HG03103 (cell line): ENCODE measurements at regions not wholly inside any gene's neighbourhood (a gene's known extent, or its start where the extent isn't known, plus 50 kb on each side); places are given as distances from the start of the nearest gene placed in this dataset.

ENCODE experiments used
- ATAC-seq: cut with Tn5 transposase; IDR thresholded peaks from one replicate; pipeline ENCODE4 v1.9.1; 2021; ENCODE audit warnings: low read depth; ENCODE audit not compliant: unreplicated experiment

DNA sequence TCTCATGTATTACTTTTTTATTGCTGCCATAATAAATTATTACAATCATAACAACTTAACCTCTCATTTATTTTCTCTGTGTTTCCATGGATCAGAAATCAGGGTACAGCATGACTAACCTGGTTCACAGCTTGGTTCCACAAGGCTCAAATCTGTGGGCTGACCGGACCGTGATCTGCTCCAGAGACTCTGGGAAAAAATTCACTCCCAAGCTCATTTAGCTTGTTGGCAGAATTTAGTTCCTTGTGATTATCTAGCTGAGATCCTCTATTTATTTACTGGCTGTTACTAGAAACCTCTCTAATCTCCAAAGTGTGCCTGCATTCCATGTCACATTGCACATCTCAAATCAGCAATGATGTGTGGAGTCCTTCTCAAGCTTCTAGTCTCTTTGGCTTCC is 386.6 kb downstream of the DIPK2A start:
- ATAC-seq: no peak

DNA sequence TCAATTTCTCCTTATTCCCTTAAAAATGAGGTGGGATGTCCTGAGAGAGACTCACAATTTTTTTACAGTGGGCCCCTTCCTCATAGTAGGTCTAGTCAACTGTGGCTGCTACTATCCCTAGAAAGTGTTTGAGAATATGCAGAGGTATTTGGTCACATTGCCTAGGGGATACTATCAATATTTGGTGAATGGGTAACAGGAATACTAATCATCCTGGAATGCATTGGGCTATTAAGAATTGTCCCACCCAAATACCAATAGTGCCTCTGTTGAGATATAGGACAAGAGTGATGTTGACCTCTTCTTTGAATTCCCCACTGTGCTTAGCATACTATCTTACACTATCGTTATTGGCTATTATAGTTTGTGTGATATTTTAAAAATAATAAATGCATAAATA is 389.4 kb downstream of the DIPK2A start:
- ATAC-seq: no peak

- ATAC-seq: no peak
Observed at GRCh38 chr3:144362126-144362525, 390.5 kb downstream of the DIPK2A start.

GRCh38 chr3:144363856-144364255 is 392.2 kb downstream of the DIPK2A start:
- ATAC-seq: no peak

- no peak for ATAC-seq
Observed at GRCh38 chr3:144364737-144365136, 393.1 kb downstream of the DIPK2A start.

DNA sequence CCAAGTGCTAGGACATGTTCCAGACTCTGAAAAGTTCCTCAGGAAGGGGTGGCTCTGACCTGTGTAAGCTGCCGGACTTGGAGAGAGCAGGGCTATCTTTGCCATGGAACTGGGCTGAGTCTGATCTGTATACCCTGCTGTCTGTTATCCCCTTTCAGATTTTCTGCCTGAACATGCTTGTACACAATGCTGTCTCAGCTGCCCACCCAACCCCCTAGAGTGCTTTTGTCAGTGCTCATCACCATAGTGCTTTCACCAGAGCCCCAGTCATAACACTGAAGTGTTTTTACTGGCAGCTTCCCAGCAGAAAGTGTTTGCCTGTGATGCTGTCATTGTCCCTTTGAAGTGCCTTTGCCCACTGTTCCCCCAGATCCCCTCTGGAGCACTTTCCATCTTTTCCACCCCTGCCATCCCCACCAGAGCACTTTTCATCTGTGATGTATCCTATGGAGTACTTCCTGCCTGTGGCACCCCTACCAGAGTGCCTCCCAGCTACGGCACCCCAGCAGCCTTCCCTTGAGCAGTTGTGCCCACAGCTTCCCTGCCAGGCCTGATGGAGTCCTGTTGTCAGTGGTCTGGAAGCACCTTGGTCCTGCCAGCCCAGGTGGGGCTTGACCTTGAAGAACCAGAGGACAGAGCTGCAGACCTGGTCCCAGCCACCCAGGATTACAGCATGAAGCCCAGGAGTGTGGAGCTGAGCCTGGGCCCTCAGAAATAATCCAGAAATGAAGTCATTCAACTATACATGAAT is 397.7 kb downstream of the DIPK2A start:
- ATAC-seq: no peak

GRCh38 chr3:144375088-144375487 is 403.5 kb downstream of the DIPK2A start:
- no peak for ATAC-seq

DNA sequence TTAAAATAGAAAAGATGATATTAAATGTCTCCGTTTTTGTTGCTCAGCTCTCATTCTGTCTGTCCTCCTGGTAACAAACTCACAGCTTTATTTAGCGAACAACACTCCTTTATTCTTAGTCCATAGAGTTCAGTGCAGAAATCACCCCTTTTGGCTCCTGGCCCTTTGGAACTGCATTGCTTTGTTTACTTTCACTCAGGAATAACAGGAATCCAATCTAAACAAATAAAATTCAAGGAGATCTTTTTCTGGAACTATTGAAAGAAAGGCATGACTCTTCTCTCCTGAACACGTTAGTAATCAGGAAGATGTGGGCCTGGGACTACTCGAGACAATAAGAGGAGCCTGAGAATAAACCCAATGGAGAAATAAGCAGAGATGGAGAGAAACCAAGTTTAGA is 409.2 kb downstream of the DIPK2A start:
- no peak for ATAC-seq

DNA sequence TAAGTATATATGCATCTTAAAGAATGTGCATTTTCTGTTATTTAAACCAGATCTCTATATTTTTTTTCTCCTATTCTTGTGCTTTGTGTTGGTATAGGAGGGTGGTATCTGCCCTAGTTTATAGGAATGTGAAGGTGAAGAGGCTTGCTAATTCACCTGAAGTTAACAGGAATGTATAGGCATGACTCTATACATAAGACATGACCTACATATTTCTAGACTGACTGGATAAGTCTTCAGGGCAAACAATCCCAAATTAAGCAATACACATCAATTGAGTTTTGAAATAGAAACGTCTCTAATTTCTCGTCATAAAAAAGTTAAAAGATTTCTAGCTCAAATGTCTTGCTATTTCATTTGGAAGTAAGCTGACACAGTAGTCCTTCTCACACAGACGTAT is 410.0 kb downstream of the DIPK2A start:
- no peak for ATAC-seq

- no peak for ATAC-seq
Observed at GRCh38 chr3:144384241-144384979, 412.8 kb downstream of the DIPK2A start.

DNA sequence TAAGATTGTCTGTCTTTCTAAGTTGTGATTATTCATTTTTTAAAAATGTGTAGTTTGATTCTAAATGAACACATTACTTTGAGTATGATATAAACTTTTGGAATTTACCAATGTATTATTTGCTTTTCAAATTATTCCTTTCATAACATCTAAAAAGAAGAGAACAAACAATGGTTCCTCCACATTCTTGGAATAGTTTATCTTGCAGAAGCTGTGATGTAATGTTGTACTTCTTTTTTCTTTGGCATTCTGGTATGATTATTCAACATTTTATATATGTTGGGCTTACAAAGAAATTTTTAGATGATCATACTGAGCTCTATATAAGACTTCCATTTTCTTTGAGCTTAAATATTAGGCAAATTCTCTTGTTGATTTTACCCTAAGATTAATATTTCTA is 419.2 kb downstream of the DIPK2A start:
- ATAC-seq: no peak

GRCh38 chr3:144391236-144391635 is 419.6 kb downstream of the DIPK2A start:
- no peak for ATAC-seq

- ATAC-seq: no peak
Observed at GRCh38 chr3:144394032-144394431, 422.4 kb downstream of the DIPK2A start.

DNA sequence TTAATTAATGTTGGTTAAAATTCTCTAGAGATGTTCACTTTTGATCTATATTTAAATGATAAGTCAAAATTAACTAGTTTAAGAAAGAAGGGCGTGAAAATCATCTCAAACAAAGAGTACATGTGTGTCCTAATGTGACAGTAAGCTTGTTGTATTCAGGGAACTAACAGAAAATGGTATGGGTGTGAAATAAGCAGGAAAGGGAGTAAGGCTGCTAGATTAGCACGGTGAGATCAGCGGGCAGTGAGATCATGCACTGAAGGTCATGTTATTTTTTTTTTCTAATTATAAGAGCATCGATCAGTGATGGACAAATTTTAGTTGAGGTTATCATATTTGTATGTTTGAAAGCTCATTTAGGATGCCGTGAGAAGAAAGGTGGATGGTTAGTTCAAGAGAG is 430.8 kb downstream of the DIPK2A start:
- no peak for ATAC-seq

DNA sequence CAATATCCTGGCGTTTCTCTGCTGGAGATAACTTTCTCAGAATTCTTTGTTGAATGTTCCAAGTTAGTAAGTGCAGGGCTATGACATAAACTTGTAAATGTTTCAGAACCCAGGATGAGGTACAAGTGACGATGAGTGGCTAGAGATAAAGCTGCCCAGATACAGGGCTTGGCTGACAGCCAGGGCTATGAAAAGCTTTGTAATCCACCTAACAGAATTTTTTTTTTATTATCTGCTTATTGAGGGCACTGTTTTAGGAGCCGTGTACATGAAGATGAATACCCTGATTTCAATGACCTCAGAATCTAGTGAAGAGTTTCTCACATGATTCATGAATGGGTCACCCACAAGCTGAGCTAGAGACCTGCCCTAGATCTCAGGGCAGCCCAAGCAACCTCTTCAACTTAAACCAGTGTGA is 431.4 kb downstream of the DIPK2A start:
- ATAC-seq: no peak

DNA sequence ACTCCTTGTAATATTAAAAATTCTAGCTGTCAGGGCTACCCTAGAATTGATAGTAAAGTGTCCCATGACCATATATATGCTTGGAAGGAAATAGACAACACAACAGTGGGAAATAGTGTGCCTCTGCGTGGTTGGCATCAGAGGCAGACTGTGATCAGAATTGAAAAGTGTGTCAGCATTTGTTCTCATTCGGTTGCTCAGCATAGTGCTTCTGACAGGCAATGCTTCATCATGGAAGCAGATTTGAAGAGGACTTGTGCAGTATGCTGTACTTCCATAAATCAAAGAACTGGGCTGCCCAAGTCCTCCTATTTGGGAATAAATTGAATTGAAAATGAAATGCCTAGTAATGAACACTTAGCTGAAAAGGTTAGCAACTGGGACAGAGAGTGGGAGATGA is 435.7 kb downstream of the DIPK2A start:
- no peak for ATAC-seq

DNA sequence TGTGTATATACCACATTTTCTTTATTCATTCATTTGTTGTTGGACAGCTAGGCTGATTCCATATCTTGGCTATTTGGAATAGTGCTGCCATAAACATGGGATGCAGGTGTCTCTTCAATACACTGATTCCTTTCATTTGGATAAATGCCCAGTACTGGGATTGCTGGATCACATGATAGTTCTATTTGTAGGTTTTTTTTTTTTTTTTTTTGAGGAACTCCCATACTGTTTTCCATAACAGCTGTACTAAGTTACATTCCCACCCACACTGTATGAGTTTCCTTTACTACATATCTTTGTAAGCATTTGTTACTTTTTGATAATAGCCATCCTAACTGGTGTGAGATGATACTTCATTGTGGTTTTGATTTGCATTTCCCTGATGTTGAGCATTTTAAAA is 437.7 kb downstream of the DIPK2A start:
- ATAC-seq: no peak

- no peak for ATAC-seq
Observed at GRCh38 chr3:144413068-144413467, 441.4 kb downstream of the DIPK2A start.

GRCh38 chr3:144415492-144415891 is 443.9 kb downstream of the DIPK2A start:
- no peak for ATAC-seq

DNA sequence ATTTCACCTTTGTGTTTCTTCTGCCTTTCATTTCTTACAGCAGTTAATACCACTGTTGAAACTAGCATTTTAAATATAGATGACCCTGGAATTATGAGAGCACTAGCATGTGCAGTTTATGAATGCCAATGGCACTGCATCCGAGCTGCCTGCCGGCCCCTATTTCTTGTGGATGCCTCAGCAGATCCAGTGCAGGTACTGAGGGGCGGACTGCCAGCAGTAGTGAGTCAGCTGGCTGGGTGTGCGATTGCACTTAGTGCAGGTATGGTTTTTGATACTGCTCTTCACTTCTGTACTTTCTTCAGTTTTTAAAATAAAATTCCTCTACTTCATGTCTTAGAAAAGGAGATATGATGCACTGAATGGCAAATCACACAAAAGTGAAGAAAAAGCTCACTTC is 453.0 kb downstream of the DIPK2A start:
- no peak for ATAC-seq

GRCh38 chr3:144426366-144426765 is 454.7 kb downstream of the DIPK2A start:
- ATAC-seq: no peak

GRCh38 chr3:144426967-144427366 is 455.3 kb downstream of the DIPK2A start:
- ATAC-seq: no peak
